A549 (cell line): ENCODE measurements at regions not wholly inside any gene's neighbourhood (a gene's known extent, or its start where the extent isn't known, plus 50 kb on each side); places are given as distances from the start of the nearest gene placed in this dataset.

Source experiments
- ATAC-seq, 2 experiments: fragments of 200-7000 bp in 1 of 2; fragments of >200 bp in 1 of 2; cut with Nextera tagmentation in 1 of 2; cut with Tn5 transposase in 1 of 2; 3 replicates each; pipeline versions ENCODE4 v1.8.0 to v1.9.1; 2018 to 2020; ENCODE audit warnings: mild to moderate bottlenecking in 1 of 2, moderate library complexity in 1 of 2
- CTCF ChIA-PET: fragments of 300-600 bp; sonication (Branson Sonifier 250); formaldehyde crosslinking; extraction: SDS; loops from one replicate; lab custom pipeline; 2021; ENCODE audit warnings: antibody characterized with exemption, inconsistent platforms; lab: Yijun Ruan, JAX
- POLR2A ChIA-PET: fragments of 350-600 bp; formaldehyde crosslinking; extraction: SDS; loops from one replicate; lab custom pipeline; 2021; ENCODE audit warnings: antibody characterized with exemption, inconsistent platforms; lab: Yijun Ruan, JAX
- DNase-seq, 2 experiments: peaks; one replicate each; pipeline versions ENCODE4 v3.0.0 to v3.0.0-alpha.2; 2011 to 2016; ENCODE audit warnings: low read depth in 1 of 2, low spot score in 1 of 2
- FAIRE-seq: peaks from 2 replicates; lab custom pipeline; 2011; peaks lifted over from hg19 to GRCh38; lab: Jason Lieb, UNC
- H3K27ac ChIP-seq, 2 experiments: fragments of >200 bp; sonication (Bioruptor Twin); formaldehyde crosslinking; 3 replicates each; pipeline ENCODE4 v1.5.1; 2016 to 2017
- H3K4me1 ChIP-seq: fragments of >200 bp; sonication (Bioruptor Twin); formaldehyde crosslinking; 3 replicates; pipeline ENCODE4 v1.6.1; 2016
- H3K4me2 ChIP-seq: fragments of >200 bp; sonication (Bioruptor Twin); formaldehyde crosslinking; 3 replicates; pipeline ENCODE4 v1.6.1; 2016
- H3K4me3 ChIP-seq: fragments of >200 bp; sonication (Bioruptor Twin); formaldehyde crosslinking; 3 replicates; pipeline ENCODE4 v1.5.1; 2016
- H3K9me3 ChIP-seq: fragments of >200 bp; sonication (Bioruptor Twin); formaldehyde crosslinking; 3 replicates; pipeline ENCODE4 v1.6.1; 2016
- CEBPB ChIP-seq, 2 experiments: fragments of >200 bp in 1 of 2; sonication (Bioruptor Twin) in 1 of 2; formaldehyde crosslinking in 1 of 2; IDR thresholded peaks; 2 replicates each; pipeline ENCODE4 v1.6.1; 2012 to 2016
- CHD2 ChIP-seq: fragments of 150-350 bp; IDR thresholded peaks from 2 replicates; pipeline ENCODE4 v1.6.1; 2014; ENCODE audit warnings: low read length; ENCODE audit not compliant: partially characterized antibody
- CTCF ChIP-seq: fragments of >200 bp; sonication (Bioruptor Twin); formaldehyde crosslinking; IDR thresholded peaks from 3 replicates; pipeline ENCODE4 v1.5.1; 2016
- EHMT2 ChIP-seq: fragments of 200-600 bp; sonication (generic); IDR thresholded peaks from 2 replicates; pipeline ENCODE4 v1.6.1; 2016; ENCODE audit warnings: antibody characterized with exemption, low read depth, mild to moderate bottlenecking, moderate library complexity
- ESRRA ChIP-seq: fragments of 150-350 bp; IDR thresholded peaks from 2 replicates; pipeline ENCODE4 v1.6.1; 2014; ENCODE audit warnings: mild to moderate bottlenecking, low read length, borderline replicate concordance
- FOXS1 ChIP-seq: fragments of 250-450 bp; sonication (Bioruptor Pico); IDR thresholded peaks from 2 replicates; pipeline ENCODE4 v1.5.0; 2020; ENCODE audit warnings: mild to moderate bottlenecking, moderate library complexity
- HDAC2 ChIP-seq: fragments of 200-600 bp; sonication (generic); IDR thresholded peaks from 2 replicates; pipeline ENCODE4 v1.6.1; 2016
- HEYL ChIP-seq: fragments of 250-450 bp; sonication (Bioruptor Pico); IDR thresholded peaks from 2 replicates; pipeline ENCODE4 v1.8.0; 2021; ENCODE audit warnings: mild to moderate bottlenecking, moderate library complexity
- HMGXB4 ChIP-seq: fragments of 250-450 bp; sonication (Bioruptor Pico); IDR thresholded peaks from 2 replicates; pipeline ENCODE4 v1.5.0; 2021; ENCODE audit warnings: mild to moderate bottlenecking, moderate library complexity, borderline replicate concordance
- HOXB5 ChIP-seq: fragments of 250-450 bp; sonication (Bioruptor Pico); IDR thresholded peaks from 2 replicates; pipeline ENCODE4 v1.5.0; 2020; ENCODE audit warnings: mild to moderate bottlenecking, moderate library complexity
- KDM1A ChIP-seq: fragments of 200-600 bp; sonication (generic); IDR thresholded peaks from 2 replicates; pipeline ENCODE4 v1.6.1; 2016; ENCODE audit warnings: low read depth, mild to moderate bottlenecking
- MAFK ChIP-seq: fragments of 450-650 bp; IDR thresholded peaks from 2 replicates; pipeline ENCODE4 v1.6.1; 2014; ENCODE audit not compliant: partially characterized antibody
- MAX ChIP-seq: IDR thresholded peaks from 2 replicates; pipeline ENCODE4 v1.6.1; 2012
- NFE2L2 ChIP-seq: fragments of 150-350 bp; conservative IDR thresholded peaks from 2 replicates; pipeline ENCODE4 v1.6.1; 2014; ENCODE audit warnings: low read length
- NR3C1 ChIP-seq: fragments of >200 bp; sonication (Bioruptor Twin); formaldehyde crosslinking; IDR thresholded peaks from 3 replicates; pipeline ENCODE4 v1.6.1; 2017
- POLR2AphosphoS2 ChIP-seq: conservative IDR thresholded peaks from 2 replicates; pipeline ENCODE4 v1.6.1; 2012; ENCODE audit warnings: low read length, improper control_type of control experiment, inconsistent platforms
- RARB ChIP-seq: fragments of 250-450 bp; sonication (Bioruptor Pico); IDR thresholded peaks from 2 replicates; pipeline ENCODE4 v1.8.0; 2021; ENCODE audit warnings: mild to moderate bottlenecking, moderate library complexity
- RFX5 ChIP-seq: fragments of 450-650 bp; IDR thresholded peaks from 2 replicates; pipeline ENCODE4 v1.7.1; 2014; ENCODE audit warnings: antibody characterized with exemption, mild to moderate bottlenecking, moderate library complexity
- RNF2 ChIP-seq: fragments of 200-600 bp; sonication (generic); IDR thresholded peaks from 2 replicates; pipeline ENCODE4 v1.6.1; 2016; ENCODE audit warnings: low read depth, mild to moderate bottlenecking, antibody characterized with exemption, moderate library complexity, borderline replicate concordance
- SREBF2 ChIP-seq: fragments of 450-650 bp; IDR thresholded peaks from 2 replicates; pipeline ENCODE4 v1.6.1; 2014; ENCODE audit warnings: mild to moderate bottlenecking, moderate library complexity
- TFCP2L1 ChIP-seq: fragments of 250-450 bp; sonication (Bioruptor Pico); IDR thresholded peaks from 2 replicates; pipeline ENCODE4 v1.5.0; 2021; ENCODE audit warnings: mild to moderate bottlenecking
- ZC3H11A ChIP-seq: fragments of 450-650 bp; IDR thresholded peaks from 2 replicates; pipeline ENCODE4 v1.6.1; 2014; ENCODE audit warnings: antibody characterized with exemption, mild to moderate bottlenecking
- WGBS: methylation state at CpG from one replicate; pipeline ENCODE4 v1.1.6; 2017; ENCODE audit errors: missing lambda C conversion rate; 5-methylcytosine and 5-hydroxymethylcytosine counted together

- FAIRE-seq = no peak
- CTCF ChIA-PET = no interaction called here
- ATAC-seq = no peak
Measured at GRCh38 chr3:8368598-8368997, 133.0 kb upstream of the LMCD1 start.

GRCh38 chr3:8369638-8370037 lies 132.0 kb upstream of the LMCD1 start:
- Histone ChIP-seq H3K9me3 (no peaks in the 10 kb centered on the region), H3K4me2 (no peak overlapping the region), H3K4me3 (no peak overlapping the region), H3K4me1 (0 out of 3 replicates have a peak, but pooled peaks cover 7% of the 10 kb centered on the region), H3K27ac (no peak overlapping the region)
- 96% methylated on average over 1 of the region's 1 CpG for WGBS
- FAIRE-seq (no peak), DNase-seq (no peak), ATAC-seq (no peak)
- CTCF ChIA-PET = no interaction called here
- TF ChIP-seq ESRRA (no peak), HEYL (CRISPR knock-in tag) (no peak), MAX (no peak), CHD2 (no peak), RARB (CRISPR knock-in tag) (no peak), HMGXB4 (CRISPR knock-in tag) (no peak), TFCP2L1 (no peak), KDM1A (no peak), NFE2L2 (no peak), POLR2AphosphoS2 (no peak), HDAC2 (no peak), NR3C1 (no peak), MAFK (no peak), RNF2 (no peak), ZC3H11A (no peak), HOXB5 (CRISPR knock-in tag) (no peak), FOXS1 (no peak), CTCF (no peak)
- POLR2A ChIA-PET = no interaction called here

More at GRCh38 chr3:8368598-8368997, 133.0 kb upstream of the LMCD1 start:
- Histone ChIP-seq H3K4me2 (no peak overlapping the region), H3K27ac (no peak overlapping the region), H3K9me3 (no peaks in the 10 kb centered on the region), H3K4me3 (no peak overlapping the region), H3K4me1 (0 out of 3 replicates have a peak, but pooled peaks cover 7% of the 10 kb centered on the region)
- no peak for DNase-seq
- POLR2A ChIA-PET = no interaction called here
- TF ChIP-seq HDAC2 (no peak), NR3C1 (no peak), CTCF (no peak), SREBF2 (no peak), EHMT2 (no peak), RARB (CRISPR knock-in tag) (no peak), CEBPB (IDR thresholded peaks at IDR 0.05) (no peak), RFX5 (no peak)
- WGBS = 63% methylated on average over 5 of the region's 5 CpGs
